HepG2 (cell line): ENCODE measurements at regions not wholly inside any gene's neighbourhood (a gene's known extent, or its start where the extent isn't known, plus 50 kb on each side); places are given as distances from the start of the nearest gene placed in this dataset.

Source experiments
- ATAC-seq: fragments of 200-7000 bp; cut with Tn5 transposase; 3 replicates; pipeline ENCODE4 v1.9.1; 2020; ENCODE audit warnings: mild to moderate bottlenecking, moderate library complexity
- BruUV-seq: library from RNA; stranded (reverse); fragments of 400-500 nt; replicated peaks from 2 replicates; lab custom pipeline; 2021; lab: Mats Ljungman, UMichigan
- CTCF ChIA-PET: fragments of 300-600 bp; formaldehyde crosslinking; extraction: SDS; loops from one replicate; lab custom pipeline; 2021; ENCODE audit warnings: low total read pairs, inconsistent platforms, low intra/inter-chr PET ratio; lab: Yijun Ruan, JAX
- POLR2A ChIA-PET: fragments of 350-600 bp; sonication (Branson Sonifier 250); formaldehyde crosslinking; loops from one replicate; lab custom pipeline; 2020; ENCODE audit warnings: antibody characterized with exemption, inconsistent platforms; lab: Yijun Ruan, JAX
- DNase-seq: peaks from one replicate; pipeline ENCODE4 v3.0.0-alpha.2; 2015; ENCODE audit warnings: low spot score
- FAIRE-seq: peaks from 3 replicates; lab custom pipeline; 2011; peaks lifted over from hg19 to GRCh38; lab: Jason Lieb, UNC
- H2AFZ ChIP-seq: one replicate; pipeline ENCODE4 v1.6.1; 2011; ENCODE audit warnings: low read length, inconsistent platforms
- H3K27ac ChIP-seq: fragments of 300-600 bp; 3 replicates; pipeline ENCODE4 v1.8.0; 2011; ENCODE audit warnings: mixed run types, mild to moderate bottlenecking, mixed read lengths, low read length, inconsistent platforms; ENCODE audit not compliant: insufficient read depth; ENCODE audit errors: extremely low read length
- H3K27me3 ChIP-seq, 2 experiments: fragments of 200-600 bp in 1 of 2; 2 replicates in 1 of 2; 3 replicates in 1 of 2; pipeline versions ENCODE4 v1.6.0 to v1.8.0; 2011; ENCODE audit warnings: low read length in 2 of 2, mild to moderate bottlenecking in 2 of 2, moderate library complexity in 2 of 2, inconsistent platforms in 1 of 2; ENCODE audit not compliant: insufficient read depth in 2 of 2, control insufficient read depth in 1 of 2
- H3K36me3 ChIP-seq, 2 experiments: fragments of 200-600 bp in 1 of 2; replicated peaks in 1 of 2; 2 replicates in 1 of 2; 3 replicates in 1 of 2; pipeline versions ENCODE4 v1.5.1 to v1.8.0; 2011; ENCODE audit warnings: low read length in 2 of 2, inconsistent platforms in 1 of 2; ENCODE audit not compliant: insufficient read depth in 2 of 2, control insufficient read depth in 1 of 2
- H3K4me1 ChIP-seq: 2 replicates; pipeline ENCODE4 v1.5.1; 2012; ENCODE audit warnings: low read length, inconsistent platforms; ENCODE audit not compliant: insufficient read depth
- H3K4me2 ChIP-seq: 2 replicates; pipeline ENCODE4 v1.6.0; 2011; ENCODE audit warnings: low read depth, low read length, inconsistent platforms
- H3K4me3 ChIP-seq, 3 experiments: fragments of 200-600 bp in 1 of 3; sonication (generic), shearing (Covaris generic) in 1 of 3; replicated peaks in 1 of 3; 2 replicates each; pipeline ENCODE4 v1.5.1; 2011 to 2016; ENCODE audit warnings: low read length in 3 of 3, inconsistent platforms in 2 of 3, low read depth in 2 of 3, mild to moderate bottlenecking in 2 of 3, control low read depth in 1 of 3, mixed read lengths in 1 of 3; ENCODE audit not compliant: insufficient read depth in 1 of 3
- H3K79me2 ChIP-seq: one replicate; pipeline ENCODE4 v1.6.1; 2011; ENCODE audit warnings: low read length, inconsistent platforms; ENCODE audit not compliant: insufficient read depth
- H3K9ac ChIP-seq: 2 replicates; pipeline ENCODE4 v1.6.0; 2011; ENCODE audit warnings: mild to moderate bottlenecking, low read depth, low read length, inconsistent platforms; ENCODE audit not compliant: insufficient read depth
- H3K9me3 ChIP-seq: 2 replicates; pipeline ENCODE4 v1.5.1; 2012; ENCODE audit warnings: mild to moderate bottlenecking, low read length
- H4K20me1 ChIP-seq: 2 replicates; pipeline ENCODE4 v1.6.0; 2011; ENCODE audit warnings: inconsistent platforms, mild to moderate bottlenecking, low read length, moderate library complexity; ENCODE audit not compliant: insufficient read depth
- HNRNPLL ChIP-seq: fragments of 200-400 bp; formaldehyde crosslinking; IDR thresholded peaks from 2 replicates; pipeline ENCODE4 v1.6.1; 2017; ENCODE audit warnings: mild to moderate bottlenecking, low read depth, low read length; ENCODE audit not compliant: poor library complexity, severe bottlenecking
- HOXA5 ChIP-seq: sonication (generic); formaldehyde crosslinking; IDR thresholded peaks from 2 replicates; pipeline ENCODE4 v1.4.0; 2020; ENCODE audit warnings: missing genetic modification reagents
- TGIF2 ChIP-seq: IDR thresholded peaks from 2 replicates; pipeline ENCODE4 v1.6.1; 2016; ENCODE audit warnings: control low read depth, missing compliant biosample characterization
- ZBTB40 ChIP-seq, 2 experiments: fragments of 450-650 bp in 1 of 2; sonication (generic) in 1 of 2; formaldehyde crosslinking in 1 of 2; IDR thresholded peaks; 2 replicates each; pipeline versions ENCODE4 v1.6.1 to v1.8.0; 2016 to 2022; ENCODE audit warnings: antibody characterized with exemption in 1 of 2, mild to moderate bottlenecking in 1 of 2, missing genetic modification reagents in 1 of 2
- ZNF431 ChIP-seq: sonication (generic); formaldehyde crosslinking; IDR thresholded peaks from 2 replicates; pipeline ENCODE4 v1.9.0; 2022; ENCODE audit warnings: missing genetic modification reagents, low read depth, mild to moderate bottlenecking, borderline replicate concordance
- ZNF468 ChIP-seq: sonication (generic); formaldehyde crosslinking; IDR thresholded peaks from 2 replicates; pipeline ENCODE4 v1.8.0; 2022; ENCODE audit warnings: mild to moderate bottlenecking, moderate library complexity, missing genetic modification reagents
- ZNF567 ChIP-seq: sonication (generic); formaldehyde crosslinking; IDR thresholded peaks from 2 replicates; pipeline ENCODE4 v1.8.1; 2023; ENCODE audit warnings: mild to moderate bottlenecking, missing genetic modification reagents, borderline replicate concordance
- ZNF652 ChIP-seq: IDR thresholded peaks from 2 replicates; pipeline ENCODE4 v1.6.1; 2016; ENCODE audit warnings: low read depth, borderline replicate concordance
- WGBS: methylation state at CpG from one replicate; pipeline ENCODE4 v1.1.6; 2017; ENCODE audit warnings: low lambda C conversion rate; 5-methylcytosine and 5-hydroxymethylcytosine counted together
- in situ Hi-C: cut with HindIII; loops from 2 replicates; pipeline ENCODE4 v1.10.0; 2017; ENCODE audit warnings: low pct_unique_long_range_greater_than_20kb; ENCODE audit not compliant: extremely low pct_ligation_motif_present
- intact Hi-C: fragments of 100-400 bp; cut with micrococcal nuclease; formaldehyde crosslinking; loops from one replicate; pipeline ENCODE4 v1.10.0; 2022; ENCODE audit not compliant: unreplicated experiment

- no peak for TF ChIP-seq ZBTB40 (IDR thresholded peaks at IDR 0.05)
- no peak for TF ChIP-seq ZBTB40 (CRISPR knock-in tag; IDR thresholded peaks at IDR 0.05)
- no peak for TF ChIP-seq ZNF431 (CRISPR knock-in tag)
- no peak for TF ChIP-seq ZNF652
These were observed 845.3 kb downstream of the TYW1 start (continued) for GRCh38 chr7:67841896-67842295.

GRCh38 chr7:67842571-67842970 lies 845.9 kb downstream of the TYW1 start:
- ChIA-PET CTCF (no interaction called here), POLR2A (no interaction called here)
- in situ Hi-C loops (no loop called here), intact Hi-C loops (no loop called here)
- no peaks in the 10 kb centered on the region for H3K36me3 ChIP-seq
- no peaks in the 10 kb centered on the region for H3K79me2 ChIP-seq
- H3K9me3 ChIP-seq: no peaks in the 10 kb centered on the region
- H3K27me3 ChIP-seq: no peaks in the 10 kb centered on the region
- no peak overlapping the region for H3K4me3 ChIP-seq
- ATAC-seq (no peak), DNase-seq (no peak), FAIRE-seq (no peak)
- H3K4me1 ChIP-seq: no peaks in the 10 kb centered on the region
- H4K20me1 ChIP-seq: no peaks in the 10 kb centered on the region
- H2AFZ ChIP-seq: no peak overlapping the region
- H3K27ac ChIP-seq: no peak overlapping the region
- H3K9ac ChIP-seq: no peak overlapping the region
- WGBS: 22% methylated on average over 3 of the region's 4 CpGs
- H3K4me2 ChIP-seq: no peak overlapping the region
- no TSS peak for BruUV-seq
- TF ChIP-seq HNRNPLL (no peak), ZNF567 (CRISPR knock-in tag) (no peak), ZNF468 (CRISPR knock-in tag) (no peak), HOXA5 (no peak), TGIF2 (CRISPR knock-in tag) (no peak)
